Mucosa of descending colon (tissue), 3 donors: ENCODE measurements at regions not wholly inside any gene's neighbourhood (a gene's known extent, or its start where the extent isn't known, plus 50 kb on each side); places are given as distances from the start of the nearest gene placed in this dataset.
"Not testable (repeated sequence)": the region's sequence is repeated elsewhere in the genome, so short reads cannot be mapped to it uniquely, and the experiment has no call there.

Experiments
- ATAC-seq: fragments of 200-7000 bp; cut with Tn5 transposase; one replicate; pipeline ENCODE4 v1.9.1; 2020; ENCODE audit warnings: mild to moderate bottlenecking, moderate library complexity
- DNase-seq, 3 donors: peaks; one replicate each; pipeline ENCODE4 v3.0.0-alpha.2; 2020
- H3K36me3 ChIP-seq: fragments of 200-600 bp; one replicate; pipeline ENCODE4 v1.8.0; 2021; ENCODE audit warnings: low read depth, mild to moderate bottlenecking
- H3K4me1 ChIP-seq: fragments of 200-600 bp; one replicate; pipeline ENCODE4 v1.8.0; 2021; ENCODE audit warnings: low read depth, mild to moderate bottlenecking
- H3K4me3 ChIP-seq: fragments of 200-600 bp; one replicate; pipeline ENCODE4 v1.8.0; 2021; ENCODE audit warnings: mild to moderate bottlenecking
- H3K9me3 ChIP-seq: fragments of 200-600 bp; one replicate; pipeline ENCODE4 v1.8.0; 2021; ENCODE audit warnings: mild to moderate bottlenecking
- CTCF ChIP-seq: fragments of 200-600 bp; IDR thresholded peaks from one replicate; pipeline ENCODE4 v1.8.0; 2022; ENCODE audit warnings: antibody characterized with exemption, mild to moderate bottlenecking
- intact Hi-C, 2 donors: fragments of 100-400 bp; cut with DNase I in 1 of 2; cut with micrococcal nuclease in 1 of 2; formaldehyde crosslinking; loops; one replicate each; pipeline versions ENCODE4 v1.11.0 to v1.11.1; 2022; cut with DNase I, micrococcal nuclease
- donor health status: DM: no; HTN: no; CAD: no; lungs with moderate emphysema.
- donor health status: DM: no; HTN: no; CAD: no.
- donor health status: DM: no; HTN: yes; CAD: no.

- DNase-seq (no peak), ATAC-seq (no peak)
- intact Hi-C loops: no loop called here
- TF ChIP-seq CTCF: no peak
- Histone ChIP-seq H3K4me3 (no peak overlapping the region), H3K36me3 (no peaks in the 10 kb centered on the region), H3K9me3 (no peaks in the 10 kb centered on the region), H3K4me1 (no peaks in the 10 kb centered on the region)
These were observed 98.2 kb upstream of the NAA20 start for GRCh38 chr20:19918965-19919329.

- DNase-seq (no peak), ATAC-seq (peak; percentile 51)
- intact Hi-C loops: no loop called here
- H3K9me3 ChIP-seq: no peaks in the 10 kb centered on the region
- no peaks in the 10 kb centered on the region for H3K4me1 ChIP-seq
- H3K36me3 ChIP-seq: no peaks in the 10 kb centered on the region
- no peak overlapping the region for H3K4me3 ChIP-seq
- TF ChIP-seq CTCF: no peak
These were observed 96.6 kb upstream of the NAA20 start for GRCh38 chr20:19920381-19921138.

DNA sequence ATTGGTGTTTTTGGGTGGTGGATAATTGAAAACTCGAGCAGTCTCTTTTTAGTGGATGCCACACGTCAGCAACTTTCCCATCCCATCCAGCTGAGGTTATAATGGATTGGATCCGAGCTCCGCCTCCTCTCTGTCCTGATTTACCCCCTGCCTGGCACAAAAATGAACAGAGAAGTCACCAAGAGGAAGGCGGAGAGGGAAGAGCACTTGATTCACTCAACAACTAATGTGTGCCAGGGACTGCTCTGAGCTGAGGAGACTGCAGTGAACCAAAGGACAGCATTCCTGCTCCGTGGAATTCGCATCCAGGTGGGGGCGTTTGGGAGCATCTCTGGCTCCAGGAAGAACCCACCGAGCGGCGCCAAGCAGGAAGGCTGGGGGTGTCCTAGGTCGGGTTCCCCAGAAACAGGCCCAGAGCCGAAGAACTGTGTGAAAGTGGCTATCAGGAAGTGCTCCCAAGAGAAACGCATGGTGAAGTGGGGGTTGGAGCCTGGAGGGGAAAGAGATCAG, 95.8 kb upstream of the NAA20 start:
- DNase-seq (no peak), ATAC-seq (peak; percentile 21)
- Histone ChIP-seq H3K9me3 (no peaks in the 10 kb centered on the region), H3K36me3 (no peaks in the 10 kb centered on the region), H3K4me1 (no peaks in the 10 kb centered on the region), H3K4me3 (no peak overlapping the region)
- intact Hi-C loops: no loop called here
- TF ChIP-seq CTCF: no peak

GRCh38 chr20:19921829-19922228, 95.3 kb upstream of the NAA20 start:
- intact Hi-C loops, DNase-seq, H3K4me3 ChIP-seq, H3K4me1 ChIP-seq, ATAC-seq, H3K36me3 ChIP-seq, H3K9me3 ChIP-seq: not testable (repeated sequence)

DNA sequence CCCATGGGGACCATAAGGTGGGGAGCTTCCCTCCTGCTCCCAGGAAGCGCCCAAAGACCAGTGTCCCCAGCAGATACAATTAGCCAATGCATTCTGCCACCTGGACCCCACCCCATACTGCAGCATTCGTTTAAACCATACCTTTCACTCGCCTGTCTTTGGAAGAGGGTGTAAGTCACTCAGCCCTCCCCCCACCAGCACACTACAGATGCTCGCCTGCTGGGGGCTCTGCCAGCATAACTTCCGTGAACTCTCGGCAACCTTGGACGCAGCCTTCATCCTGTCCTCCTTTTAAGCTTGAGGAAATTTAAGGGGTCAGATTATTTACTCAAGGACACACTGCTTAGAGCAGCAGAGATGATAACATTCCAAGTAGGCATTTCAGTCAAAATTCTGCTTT, 94.4 kb upstream of the NAA20 start:
- no peak for DNase-seq
- Histone ChIP-seq H3K9me3 (no peaks in the 10 kb centered on the region), H3K36me3 (no peaks in the 10 kb centered on the region), H3K4me3 (no peak overlapping the region), H3K4me1 (peaks cover 3% of the 10 kb centered on the region)
- intact Hi-C loops: no loop called here
- no peak for ATAC-seq
- no peak for TF ChIP-seq CTCF

DNA sequence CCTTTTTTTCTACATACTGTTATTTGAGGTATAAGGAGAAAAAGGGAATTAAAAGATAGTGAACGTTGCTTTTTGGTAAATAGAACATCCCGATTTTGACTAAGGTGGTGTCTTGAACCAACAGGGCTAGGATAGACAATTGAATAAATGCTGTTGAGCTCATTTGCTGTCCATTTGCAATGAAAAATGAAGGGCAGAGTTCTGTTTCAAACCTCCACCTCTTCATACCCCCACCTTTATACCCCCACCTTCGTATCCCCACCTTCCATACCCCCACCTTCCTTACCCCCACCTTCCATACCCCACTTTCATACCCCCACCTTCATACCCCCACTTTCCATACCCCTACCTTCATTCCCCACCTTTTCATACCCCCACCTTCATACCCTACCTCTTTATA, 93.4 kb upstream of the NAA20 start:
- peaks cover 13% of the 10 kb centered on the region for H3K4me1 ChIP-seq
- H3K9me3 ChIP-seq: no peaks in the 10 kb centered on the region
- DNase-seq (no peak), ATAC-seq (no peak)
- no peak for TF ChIP-seq CTCF
- H3K36me3 ChIP-seq: no peaks in the 10 kb centered on the region
- intact Hi-C loops: no loop called here
- no peak overlapping the region for H3K4me3 ChIP-seq
